ENCODE measurements at regions not wholly inside any gene's neighbourhood (a gene's known extent, or its start where the extent isn't known, plus 50 kb on each side); places are given as distances from the start of the nearest gene placed in this dataset.

GRCh38 chr4:139611391-139611790 lies 54.2 kb upstream of the MGST2 start:
- no peak for DNase-seq (ENCODE audit: low spot score)

GRCh38 chr4:139609647-139610046 lies 53.6 kb upstream of the SETD7 start:
- DNase-seq (ENCODE audit: low spot score): peak; percentile 24

- DNase-seq (ENCODE audit: low spot score): no peak
Measured at GRCh38 chr4:139607502-139608060, 51.6 kb upstream of the SETD7 start.

GRCh38 chr4:139606579-139607501 lies 50.8 kb upstream of the SETD7 start:
- DNase-seq (ENCODE audit: low spot score): peak; percentile 55

- DNase-seq (ENCODE audit: low spot score): no peak
Measured at GRCh38 chr4:139606103-139606502, 50.1 kb upstream of the SETD7 start.

Measured in RKO (cell line).